Right cardiac atrium (tissue), 5 donors: ENCODE measurements at regions not wholly inside any gene's neighbourhood (a gene's known extent, or its start where the extent isn't known, plus 50 kb on each side); places are given as distances from the start of the nearest gene placed in this dataset.
A peak's percentile ranks its signal among the peaks of the same experiment; 100 is the strongest.

Experiments
- ATAC-seq, 2 donors: fragments of 200-7000 bp; cut with Tn5 transposase; one replicate each; pipeline versions ENCODE4 v1.8.0 to v1.9.1; 2020; ENCODE audit warnings: moderate library complexity in 2 of 2, mild to moderate bottlenecking in 1 of 2
- DNase-seq, 3 donors: peaks; one replicate each; pipeline ENCODE4 v3.0.0-alpha.2; 2020
- H3K27ac ChIP-seq: one replicate; pipeline ENCODE4 v1.5.1; 2013; ENCODE audit warnings: mild to moderate bottlenecking, low read length, control low read depth, moderate library complexity
- H3K27me3 ChIP-seq: one replicate; pipeline ENCODE4 v1.6.1; 2013; ENCODE audit not compliant: control insufficient read depth, insufficient read depth
- H3K4me1 ChIP-seq: one replicate; pipeline ENCODE4 v1.6.1; 2013; ENCODE audit warnings: low read length; ENCODE audit not compliant: control insufficient read depth, insufficient read depth
- H3K4me3 ChIP-seq: one replicate; pipeline ENCODE4 v1.5.1; 2013; ENCODE audit warnings: low read length, control low read depth
- H3K9me3 ChIP-seq: one replicate; pipeline ENCODE4 v1.6.1; 2013; ENCODE audit warnings: low read length; ENCODE audit not compliant: control insufficient read depth
- WGBS: extraction: QIAGEN DNeasy Blood & Tissue Kit; methylation state at CpG from one replicate; pipeline ENCODE4 v1.1.7; 2013; 5-methylcytosine and 5-hydroxymethylcytosine counted together
- intact Hi-C, 4 donors: fragments of 100-400 bp; cut with DNase I; formaldehyde crosslinking; loops; one replicate each; pipeline versions ENCODE4 v1.11.0 to v1.14.0; 2022 to 2023
- donor health status: healthy with polysubstance abuse.
- donor health status: DM: no; HTN: yes; CAD: no.
- donor health status: DM: no; HTN: no; CAD: no.
- donor health status: DM: no; HTN: yes; CAD: no; lungs with severe emphysema.
- donor health status: DM: yes; HTN: yes; CAD: no.

GRCh38 chr6:12590901-12591300 lies 125.7 kb upstream of the PHACTR1 start:
- 85% methylated on average over 2 of the region's 2 CpGs for WGBS
- H3K4me1 ChIP-seq, result peaks cover under 1% of the 10 kb centered on the region
- DNase-seq (no peak), ATAC-seq (no peak)
- no peak overlapping the region for H3K27ac ChIP-seq
- no peaks in the 10 kb centered on the region for H3K9me3 ChIP-seq
- H3K4me3 ChIP-seq, result no peak overlapping the region
- intact Hi-C loops, result no loop called here
- H3K27me3 ChIP-seq, result no peaks in the 10 kb centered on the region

GRCh38 chr6:12592634-12593033 lies 123.9 kb upstream of the PHACTR1 start:
- H3K27ac ChIP-seq, result no peak overlapping the region
- H3K9me3 ChIP-seq, result no peaks in the 10 kb centered on the region
- H3K27me3 ChIP-seq, result no peaks in the 10 kb centered on the region
- DNase-seq (no peak), ATAC-seq (no peak)
- no peak overlapping the region for H3K4me3 ChIP-seq
- intact Hi-C loops, result no loop called here
- WGBS, result 82% methylated on average over 4 of the region's 4 CpGs
- no peaks in the 10 kb centered on the region for H3K4me1 ChIP-seq

DNA sequence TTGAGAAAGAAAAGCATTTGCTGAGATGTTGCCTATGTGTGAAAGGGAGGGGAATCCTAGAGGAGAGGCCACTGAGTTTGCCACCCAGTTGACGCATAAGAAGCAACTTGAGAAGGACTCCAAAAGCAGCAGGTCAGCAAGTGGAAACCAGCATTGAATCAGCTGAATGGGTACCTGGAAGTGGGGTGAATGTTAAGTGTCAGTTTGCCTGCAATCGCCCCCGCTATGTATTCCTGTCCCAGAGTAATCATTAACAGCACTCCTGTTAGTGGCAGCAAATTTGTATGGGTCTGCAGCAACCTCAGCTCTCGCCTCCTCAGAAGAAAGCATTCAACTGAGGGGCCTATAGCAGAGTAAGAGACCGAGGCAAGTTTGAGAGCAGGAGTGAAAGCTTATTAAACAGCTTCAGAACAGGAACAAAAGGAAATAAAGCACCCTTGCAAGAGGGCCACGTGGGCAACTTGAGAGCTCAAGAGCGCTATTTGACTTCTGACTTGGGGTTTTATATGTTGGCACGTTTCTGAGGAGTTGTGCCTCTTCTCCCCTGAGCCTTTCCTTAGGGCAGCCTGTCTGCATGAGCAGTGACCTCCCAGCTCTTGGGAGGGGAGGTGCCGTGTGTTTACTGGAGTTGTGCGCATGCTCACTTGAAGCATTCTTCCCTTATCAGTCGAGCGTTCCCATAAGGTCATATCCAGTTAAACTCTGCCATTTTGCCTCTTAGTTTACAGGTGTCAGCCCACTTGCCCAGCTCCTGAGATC lies 122.6 kb upstream of the PHACTR1 start:
- no peak overlapping the region for H3K4me3 ChIP-seq
- intact Hi-C loops, result no loop called here
- H3K27ac ChIP-seq, result no peak overlapping the region
- no peaks in the 10 kb centered on the region for H3K27me3 ChIP-seq
- H3K4me1 ChIP-seq, result no peaks in the 10 kb centered on the region
- ATAC-seq (no peak), DNase-seq (no peak)
- no peaks in the 10 kb centered on the region for H3K9me3 ChIP-seq
- 82% methylated on average over 12 of the region's 12 CpGs for WGBS

DNA sequence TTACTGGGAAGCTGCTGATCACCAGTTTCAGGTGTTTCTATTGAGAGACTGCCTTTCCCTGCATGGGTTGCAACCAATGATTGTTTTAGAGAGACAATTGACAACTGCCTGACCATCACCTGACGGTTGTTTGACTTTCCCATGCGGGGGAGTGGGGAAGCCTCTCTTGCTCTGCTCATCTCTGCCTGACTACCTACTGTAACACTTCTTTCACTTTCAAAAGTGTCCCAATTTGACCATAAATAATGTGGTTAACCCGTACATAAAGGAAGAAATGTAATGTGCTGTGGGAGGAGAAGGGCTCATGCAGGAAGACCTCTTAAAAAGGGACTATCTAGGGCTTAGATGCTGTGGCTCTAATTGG lies 122.1 kb upstream of the PHACTR1 start:
- intact Hi-C loops, result no loop called here
- Histone ChIP-seq H3K9me3 (no peaks in the 10 kb centered on the region), H3K27ac (no peak overlapping the region), H3K27me3 (no peaks in the 10 kb centered on the region), H3K4me1 (no peaks in the 10 kb centered on the region), H3K4me3 (no peak overlapping the region)
- ATAC-seq, result no peak
- 82% methylated on average over 3 of the region's 3 CpGs for WGBS
- DNase-seq, result no peak

DNA sequence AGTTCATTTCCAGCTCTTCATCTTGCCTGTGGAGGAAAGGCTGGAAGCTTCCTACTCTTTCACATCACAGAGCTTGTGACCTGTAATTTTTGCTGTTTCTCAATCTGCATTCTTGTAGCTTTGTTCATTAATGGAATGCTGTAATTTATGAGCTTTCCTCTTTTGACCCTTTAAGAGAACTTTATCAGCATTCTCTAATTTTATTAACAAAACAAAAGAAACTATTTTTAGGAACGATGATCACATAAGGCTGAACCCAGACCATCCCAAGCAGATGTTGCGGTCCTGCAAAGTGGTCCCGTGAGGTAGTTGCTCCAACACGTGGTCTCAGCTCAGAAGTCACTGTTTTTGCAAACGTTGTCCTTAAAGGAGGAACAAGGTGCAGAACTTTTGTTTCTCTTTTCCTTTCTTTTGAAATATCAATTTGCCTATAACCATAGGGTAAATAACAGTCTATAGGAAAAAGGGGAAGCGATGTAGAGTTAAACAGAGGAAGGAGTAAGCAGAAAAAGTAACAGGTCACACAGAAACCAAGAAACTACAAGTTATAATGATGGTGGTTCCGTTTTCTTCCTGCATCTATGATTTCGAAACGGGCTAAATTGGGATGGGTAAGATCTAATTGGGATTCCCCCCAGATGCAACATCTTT lies 121.3 kb upstream of the PHACTR1 start:
- DNase-seq, result no peak
- Histone ChIP-seq H3K27ac (no peak overlapping the region), H3K27me3 (no peaks in the 10 kb centered on the region), H3K9me3 (no peaks in the 10 kb centered on the region), H3K4me1 (no peaks in the 10 kb centered on the region), H3K4me3 (no peak overlapping the region)
- intact Hi-C loops, result no loop called here
- ATAC-seq, result no peak
- WGBS, result 63% methylated on average over 9 of the region's 9 CpGs

- ATAC-seq (no peak), DNase-seq (no peak)
- H3K27ac ChIP-seq, result no peak overlapping the region
- H3K4me1 ChIP-seq, result no peaks in the 10 kb centered on the region
- H3K27me3 ChIP-seq, result no peaks in the 10 kb centered on the region
- no peaks in the 10 kb centered on the region for H3K9me3 ChIP-seq
- intact Hi-C loops, result no loop called here
- no peak overlapping the region for H3K4me3 ChIP-seq
- 82% methylated on average over 2 of the region's 2 CpGs for WGBS
Observed at GRCh38 chr6:12596731-12597130, 119.8 kb upstream of the PHACTR1 start.

- intact Hi-C loops, result no loop called here
- no peaks in the 10 kb centered on the region for H3K27me3 ChIP-seq
- H3K4me1 ChIP-seq, result peaks cover 3% of the 10 kb centered on the region
- ATAC-seq, result no peak
- WGBS, result 69% methylated on average over 2 of the region's 2 CpGs
- no peak overlapping the region for H3K27ac ChIP-seq
- DNase-seq, result no peak
- no peak overlapping the region for H3K4me3 ChIP-seq
- H3K9me3 ChIP-seq, result no peaks in the 10 kb centered on the region
Observed at GRCh38 chr6:12598919-12599318, 117.6 kb upstream of the PHACTR1 start.

DNA sequence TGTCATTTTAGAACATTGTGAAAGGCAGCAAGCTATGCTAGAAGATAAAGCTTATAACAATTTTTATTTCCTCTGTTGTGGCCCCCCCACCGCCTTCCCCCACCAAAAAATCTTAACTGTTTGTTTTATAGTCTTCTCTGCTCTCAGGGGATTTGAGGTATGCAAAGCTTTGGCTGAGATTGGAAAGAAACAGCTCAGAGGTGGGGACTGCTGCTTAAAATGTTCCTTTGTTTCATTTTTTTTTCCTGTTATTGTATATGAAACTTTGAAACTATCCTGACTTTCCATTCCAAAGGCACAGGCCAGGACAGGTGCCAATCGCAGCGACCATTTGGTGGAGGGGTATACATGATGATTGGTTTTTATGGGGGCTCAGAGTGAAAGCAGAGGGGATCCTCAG lies 114.7 kb upstream of the PHACTR1 start:
- peaks cover 3% of the 10 kb centered on the region for H3K4me1 ChIP-seq
- no peaks in the 10 kb centered on the region for H3K9me3 ChIP-seq
- H3K27me3 ChIP-seq, result no peaks in the 10 kb centered on the region
- no peak for ATAC-seq
- WGBS, result 51% methylated on average over 3 of the region's 3 CpGs
- no peak overlapping the region for H3K27ac ChIP-seq
- intact Hi-C loops, result loop anchor here (2.0 to 10.0 kb wide), 9 partner anchors 197 to 1017 kb away; partner anchors contain the start of gene EDN1 (in 4 of the 4)
- DNase-seq, result no peak
- no peak overlapping the region for H3K4me3 ChIP-seq

GRCh38 chr6:12602342-12602741 lies 114.2 kb upstream of the PHACTR1 start:
- Histone ChIP-seq H3K27me3 (no peaks in the 10 kb centered on the region), H3K4me3 (no peak overlapping the region), H3K9me3 (no peaks in the 10 kb centered on the region), H3K4me1 (peaks cover 3% of the 10 kb centered on the region), H3K27ac (no peak overlapping the region)
- no peak for DNase-seq
- WGBS, result 89% methylated on average over 3 of the region's 3 CpGs
- intact Hi-C loops, result loop anchor here (2.0 to 10.0 kb wide), 9 partner anchors 198 to 1018 kb away; partner anchors contain the start of gene EDN1 (in 4 of the 4)
- ATAC-seq, result no peak

GRCh38 chr6:12602951-12603672 lies 113.5 kb upstream of the PHACTR1 start:
- no peak overlapping the region for H3K27ac ChIP-seq
- peaks cover 3% of the 10 kb centered on the region for H3K4me1 ChIP-seq
- DNase-seq, result peak; percentile 35 to 69 (median 49)
- WGBS, result 54% methylated on average over 6 of the region's 6 CpGs
- H3K27me3 ChIP-seq, result no peaks in the 10 kb centered on the region
- H3K4me3 ChIP-seq, result no peak overlapping the region
- no peaks in the 10 kb centered on the region for H3K9me3 ChIP-seq
- intact Hi-C loops, result loop anchor here (2.0 to 10.0 kb wide), 9 partner anchors 198 to 1018 kb away; partner anchors contain the start of gene EDN1 (in 4 of the 4)
- peak; percentile 71 to 75 for ATAC-seq

GRCh38 chr6:12603673-12604049 lies 112.9 kb upstream of the PHACTR1 start:
- DNase-seq (no peak), ATAC-seq (no peak)
- Histone ChIP-seq H3K27ac (no peak overlapping the region), H3K9me3 (no peaks in the 10 kb centered on the region), H3K27me3 (no peaks in the 10 kb centered on the region), H3K4me3 (no peak overlapping the region), H3K4me1 (peaks cover 3% of the 10 kb centered on the region)
- WGBS, result 67% methylated on average over 3 of the region's 3 CpGs
- intact Hi-C loops, result loop anchor here (2.0 to 10.0 kb wide), 9 partner anchors 199 to 1019 kb away; partner anchors contain the start of gene EDN1 (in 4 of the 4)
